Parathyroid adenoma (tissue), 2 donors: ENCODE measurements at regions not wholly inside any gene's neighbourhood (a gene's known extent, or its start where the extent isn't known, plus 50 kb on each side); places are given as distances from the start of the nearest gene placed in this dataset.

Source experiments
- H2AFZ ChIP-seq: fragments of 300-600 bp; sonication (generic); one replicate; pipeline ENCODE4 v1.7.0; 2017; ENCODE audit warnings: antibody characterized with exemption, mild to moderate bottlenecking
- H3K27ac ChIP-seq: fragments of 300-600 bp; sonication (generic); one replicate; pipeline ENCODE4 v1.7.0; 2017
- H3K27me3 ChIP-seq: fragments of 300-600 bp; sonication (generic); one replicate; pipeline ENCODE4 v1.7.0; 2017; ENCODE audit warnings: low read length; ENCODE audit not compliant: control insufficient read depth, insufficient read depth
- H3K36me3 ChIP-seq: fragments of 300-600 bp; sonication (generic); one replicate; pipeline ENCODE4 v1.7.0; 2017; ENCODE audit warnings: low read length; ENCODE audit not compliant: control insufficient read depth, insufficient read depth
- H3K4me1 ChIP-seq: fragments of 300-600 bp; sonication (generic); one replicate; pipeline ENCODE4 v1.7.0; 2017; ENCODE audit warnings: control low read depth
- H3K4me2 ChIP-seq: fragments of 300-600 bp; sonication (generic); one replicate; pipeline ENCODE4 v1.7.0; 2017; ENCODE audit warnings: low read length
- H3K4me3 ChIP-seq: fragments of 300-600 bp; sonication (generic); one replicate; pipeline ENCODE4 v1.7.0; 2017; ENCODE audit warnings: low read depth, low read length
- H3K79me2 ChIP-seq: fragments of 300-600 bp; sonication (generic); one replicate; pipeline ENCODE4 v1.7.0; 2017; ENCODE audit warnings: control low read depth
- H3K9ac ChIP-seq: fragments of 300-600 bp; sonication (generic); one replicate; pipeline ENCODE4 v1.7.0; 2017; ENCODE audit warnings: mild to moderate bottlenecking
- H3K9me3 ChIP-seq: fragments of 300-600 bp; sonication (generic); one replicate; pipeline ENCODE4 v1.7.0; 2017; ENCODE audit warnings: low read length; ENCODE audit not compliant: control insufficient read depth
- CTCF ChIP-seq: fragments of 300-600 bp; sonication (generic); IDR thresholded peaks from one replicate; pipeline ENCODE4 v1.7.0; 2017; ENCODE audit warnings: antibody characterized with exemption, mild to moderate bottlenecking
- donor health status: primary hyperparathyroidism.

GRCh38 chr4:3870567-3870962 is 104.4 kb downstream of the ADRA2C start:
- no peaks in the 10 kb centered on the region for H3K36me3 ChIP-seq

GRCh38 chr4:3871181-3871852 is 105.1 kb downstream of the ADRA2C start:
- no peaks in the 10 kb centered on the region for H3K4me1 ChIP-seq
- H3K79me2 ChIP-seq = no peaks in the 10 kb centered on the region
- H3K4me3 ChIP-seq = no peak overlapping the region
- H3K4me2 ChIP-seq = peak overlapping the region; percentile 34
- H2AFZ ChIP-seq = no peak overlapping the region
- H3K9me3 ChIP-seq = no peaks in the 10 kb centered on the region
- no peak overlapping the region for H3K27ac ChIP-seq
- no peaks in the 10 kb centered on the region for H3K27me3 ChIP-seq
- H3K36me3 ChIP-seq = no peaks in the 10 kb centered on the region
- TF ChIP-seq CTCF = no peak
- H3K9ac ChIP-seq = no peak overlapping the region

More at GRCh38 chr4:3870567-3870962, 104.4 kb downstream of the ADRA2C start:
- Histone ChIP-seq H3K4me2 (no peak overlapping the region), H3K27me3 (no peaks in the 10 kb centered on the region), H3K27ac (no peak overlapping the region), H3K79me2 (no peaks in the 10 kb centered on the region), H3K9me3 (no peaks in the 10 kb centered on the region), H3K4me3 (no peak overlapping the region), H2AFZ (no peak overlapping the region), H3K9ac (no peak overlapping the region), H3K4me1 (no peaks in the 10 kb centered on the region)
- TF ChIP-seq CTCF = no peak

GRCh38 chr4:3871881-3872833 is 106.0 kb downstream of the ADRA2C start:
- no peak overlapping the region for H3K9ac ChIP-seq
- no peaks in the 10 kb centered on the region for H3K79me2 ChIP-seq
- TF ChIP-seq CTCF = no peak
- no peaks in the 10 kb centered on the region for H3K9me3 ChIP-seq
- no peak overlapping the region for H2AFZ ChIP-seq
- no peak overlapping the region for H3K4me3 ChIP-seq
- H3K27ac ChIP-seq = no peak overlapping the region
- no peak overlapping the region for H3K4me2 ChIP-seq
- no peaks in the 10 kb centered on the region for H3K27me3 ChIP-seq
- no peaks in the 10 kb centered on the region for H3K4me1 ChIP-seq
- H3K36me3 ChIP-seq = no peaks in the 10 kb centered on the region

GRCh38 chr4:3872834-3873313 is 106.7 kb downstream of the ADRA2C start:
- H3K27ac ChIP-seq = no peak overlapping the region
- no peaks in the 10 kb centered on the region for H3K36me3 ChIP-seq
- no peaks in the 10 kb centered on the region for H3K27me3 ChIP-seq
- no peaks in the 10 kb centered on the region for H3K4me1 ChIP-seq
- no peak overlapping the region for H3K4me2 ChIP-seq
- no peak overlapping the region for H2AFZ ChIP-seq
- TF ChIP-seq CTCF = no peak
- no peak overlapping the region for H3K9ac ChIP-seq
- H3K9me3 ChIP-seq = no peaks in the 10 kb centered on the region
- H3K79me2 ChIP-seq = no peaks in the 10 kb centered on the region
- H3K4me3 ChIP-seq = no peak overlapping the region
